OCI-LY7 (cell line): ENCODE measurements at regions not wholly inside any gene's neighbourhood (a gene's known extent, or its start where the extent isn't known, plus 50 kb on each side); places are given as distances from the start of the nearest gene placed in this dataset.

Source experiments
- BruUV-seq: library from RNA; stranded (reverse); fragments of 400-500 nt; replicated peaks from 2 replicates; lab custom pipeline; 2021; lab: Mats Ljungman, UMichigan
- CTCF ChIA-PET: fragments of 300-600 bp; sonication (Branson Sonifier 250); formaldehyde crosslinking; loops from one replicate; lab custom pipeline; 2022; ENCODE audit warnings: antibody characterized with exemption; ENCODE audit not compliant: unreplicated experiment; lab: Charles Lee
- POLR2A ChIA-PET: fragments of 300-600 bp; sonication (Branson Sonifier 250); formaldehyde crosslinking; loops from one replicate; lab custom pipeline; 2022; ENCODE audit warnings: antibody characterized with exemption; lab: Charles Lee
- DNase-seq: peaks from one replicate; pipeline ENCODE4 v3.0.0-alpha.2; 2015; ENCODE audit warnings: low spot score
- H2AFZ ChIP-seq: fragments of 200-600 bp; sonication (generic), shearing (Covaris generic); 2 replicates; pipeline ENCODE4 v1.6.1; 2014; ENCODE audit warnings: mild to moderate bottlenecking, antibody characterized with exemption, low read length, moderate library complexity
- H3K27ac ChIP-seq: fragments of 200-600 bp; sonication (generic); 2 replicates; pipeline ENCODE4 v1.5.1; 2014; ENCODE audit warnings: mixed run types, low read depth, mild to moderate bottlenecking, moderate library complexity, low read length, inconsistent platforms; ENCODE audit not compliant: poor library complexity, severe bottlenecking
- H3K36me3 ChIP-seq: fragments of 200-600 bp; sonication (generic); 2 replicates; pipeline ENCODE4 v1.6.1; 2014; ENCODE audit warnings: mild to moderate bottlenecking, antibody characterized with exemption, low read length, moderate library complexity, mixed read lengths; ENCODE audit not compliant: insufficient read depth
- H3K4me1 ChIP-seq: fragments of 200-600 bp; sonication (generic); 2 replicates; pipeline ENCODE4 v1.5.1; 2014; ENCODE audit warnings: mild to moderate bottlenecking, low read length; ENCODE audit not compliant: insufficient read depth, poor library complexity, severe bottlenecking
- H3K4me2 ChIP-seq: fragments of 200-600 bp; sonication (generic); 2 replicates; pipeline ENCODE4 v1.6.1; 2014; ENCODE audit warnings: mild to moderate bottlenecking, low read length
- H3K4me3 ChIP-seq: fragments of 200-600 bp; sonication (generic); 2 replicates; pipeline ENCODE4 v1.5.1; 2014; ENCODE audit warnings: mild to moderate bottlenecking, low read depth, low read length; ENCODE audit not compliant: poor library complexity, severe bottlenecking
- H3K79me2 ChIP-seq: fragments of 200-600 bp; sonication (generic); 2 replicates; pipeline ENCODE4 v1.6.1; 2016; ENCODE audit warnings: low read depth, mild to moderate bottlenecking, low read length, moderate library complexity, mixed read lengths; ENCODE audit not compliant: insufficient read depth
- H3K9me2 ChIP-seq: fragments of 200-600 bp; sonication (generic); 2 replicates; pipeline ENCODE4 v1.6.1; 2016; ENCODE audit warnings: mild to moderate bottlenecking, low read length, mixed read lengths; ENCODE audit not compliant: insufficient read depth
- H3K9me3 ChIP-seq: fragments of 200-600 bp; sonication (generic); 2 replicates; pipeline ENCODE4 v1.6.1; 2014; ENCODE audit warnings: mild to moderate bottlenecking, mixed run types, low read length, mixed read lengths
- H4K20me1 ChIP-seq: fragments of 200-600 bp; sonication (generic); 2 replicates; pipeline ENCODE4 v1.6.1; 2014; ENCODE audit warnings: mild to moderate bottlenecking, antibody characterized with exemption, low read length, moderate library complexity, mixed read lengths; ENCODE audit not compliant: insufficient read depth
- CTCF ChIP-seq: fragments of 200-600 bp; sonication (generic); conservative IDR thresholded peaks from 2 replicates; pipeline ENCODE4 v1.5.1; 2014; ENCODE audit warnings: mild to moderate bottlenecking, antibody characterized with exemption, low read length, moderate library complexity, mixed read lengths
- EZH2phosphoT487 ChIP-seq: fragments of 200-600 bp; sonication (generic); IDR thresholded peaks from 2 replicates; pipeline ENCODE4 v1.6.1; 2018; ENCODE audit warnings: low read depth, borderline replicate concordance, mild to moderate bottlenecking, mixed run types, antibody characterized with exemption, low read length, moderate library complexity, mixed read lengths
- intact Hi-C: fragments of 100-400 bp; cut with micrococcal nuclease; formaldehyde crosslinking; loops from one replicate; pipeline ENCODE4 v1.10.0; 2022; ENCODE audit not compliant: unreplicated experiment

GRCh38 chr4:14334166-14334565 lies 668.1 kb upstream of the CPEB2 start:
- Histone ChIP-seq H3K9me3 (no peaks in the 10 kb centered on the region), H3K4me1 (no peaks in the 10 kb centered on the region), H3K79me2 (no peaks in the 10 kb centered on the region), H2AFZ (no peak overlapping the region), H3K4me3 (no peak overlapping the region), H3K36me3 (no peaks in the 10 kb centered on the region), H4K20me1 (no peaks in the 10 kb centered on the region), H3K4me2 (no peak overlapping the region), H3K27ac (no peak overlapping the region), H3K9me2 (no peaks in the 10 kb centered on the region)
- CTCF ChIA-PET: no interaction called here
- POLR2A ChIA-PET: no interaction called here
- intact Hi-C loops: no loop called here
- DNase-seq: no peak
- TF ChIP-seq EZH2phosphoT487 (no peak), CTCF (no peak)
- BruUV-seq: no TSS peak

DNA sequence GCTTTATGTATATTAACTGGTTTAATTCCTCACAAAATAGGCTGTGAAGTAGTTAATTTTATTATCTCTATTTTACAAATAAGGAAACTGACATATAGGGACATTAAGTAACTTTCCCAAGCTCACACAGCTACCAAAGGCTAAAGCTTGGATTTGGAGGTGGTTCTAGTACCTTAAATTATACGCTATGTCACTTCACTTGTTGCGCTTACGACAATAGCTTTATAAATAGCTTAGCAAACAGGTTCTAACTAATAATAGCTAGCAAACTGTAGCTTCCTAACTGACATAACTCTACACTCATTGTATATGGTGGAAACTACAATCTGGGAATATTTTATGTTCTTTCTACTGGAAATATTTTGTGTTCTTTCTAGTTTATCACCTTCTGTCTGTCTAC lies 666.4 kb upstream of the CPEB2 start:
- no peak for TF ChIP-seq CTCF
- TF ChIP-seq EZH2phosphoT487: no peak
- BruUV-seq: no TSS peak
- CTCF ChIA-PET: no interaction called here

GRCh38 chr4:14336656-14337055 lies 665.6 kb upstream of the CPEB2 start:
- Histone ChIP-seq H2AFZ (no peak overlapping the region), H3K27ac (no peak overlapping the region), H3K9me2 (no peaks in the 10 kb centered on the region), H3K36me3 (no peaks in the 10 kb centered on the region), H3K4me3 (no peak overlapping the region), H3K4me2 (no peak overlapping the region), H3K4me1 (no peaks in the 10 kb centered on the region), H3K9me3 (no peaks in the 10 kb centered on the region), H3K79me2 (no peaks in the 10 kb centered on the region), H4K20me1 (no peaks in the 10 kb centered on the region)
- TF ChIP-seq EZH2phosphoT487: no peak
- TF ChIP-seq CTCF: no peak
- intact Hi-C loops: no loop called here
- DNase-seq: no peak
- BruUV-seq: no TSS peak
- ChIA-PET POLR2A (no interaction called here), CTCF (no interaction called here)

More for the DNA sequence above, 666.4 kb upstream of the CPEB2 start:
- Histone ChIP-seq H3K27ac (no peak overlapping the region), H3K9me2 (no peaks in the 10 kb centered on the region), H3K4me1 (no peaks in the 10 kb centered on the region), H3K4me3 (no peak overlapping the region), H3K4me2 (no peak overlapping the region), H2AFZ (no peak overlapping the region), H4K20me1 (no peaks in the 10 kb centered on the region), H3K79me2 (no peaks in the 10 kb centered on the region), H3K36me3 (no peaks in the 10 kb centered on the region), H3K9me3 (no peaks in the 10 kb centered on the region)
- DNase-seq: no peak
- intact Hi-C loops: no loop called here
- POLR2A ChIA-PET: no interaction called here
